Large intestine (tissue), 3 donors: ENCODE measurements at regions not wholly inside any gene's neighbourhood (a gene's known extent, or its start where the extent isn't known, plus 50 kb on each side); places are given as distances from the start of the nearest gene placed in this dataset.
"Not testable (repeated sequence)": the region's sequence is repeated elsewhere in the genome, so short reads cannot be mapped to it uniquely, and the experiment has no call there.

Experiments used
- DNase-seq, 2 donors: peaks; one replicate each; pipeline versions ENCODE4 v3.0.0 to v3.0.0-alpha.2; 2013
- H3K27ac ChIP-seq: one replicate; pipeline ENCODE4 v1.5.1; 2013; ENCODE audit warnings: low read length
- H3K27me3 ChIP-seq: 2 replicates; pipeline ENCODE4 v1.6.1; 2013; ENCODE audit warnings: low read length; ENCODE audit not compliant: control insufficient read depth, insufficient read depth
- H3K36me3 ChIP-seq: 2 replicates; pipeline ENCODE4 v1.6.1; 2013; ENCODE audit warnings: low read length; ENCODE audit not compliant: control insufficient read depth, insufficient read depth
- H3K4me1 ChIP-seq: one replicate; pipeline ENCODE4 v1.6.1; 2013; ENCODE audit warnings: low read length; ENCODE audit not compliant: control insufficient read depth, insufficient read depth
- H3K4me3 ChIP-seq: one replicate; pipeline ENCODE4 v1.5.1; 2013; ENCODE audit warnings: low read length
- H3K9me3 ChIP-seq: one replicate; pipeline ENCODE4 v1.6.1; 2013; ENCODE audit warnings: mild to moderate bottlenecking, low read depth, low read length, moderate library complexity; ENCODE audit not compliant: control insufficient read depth
- WGBS: methylation state at CpG from one replicate; pipeline ENCODE4 v1.1.5; 2013; ENCODE audit warnings: low lambda C conversion rate; ENCODE audit not compliant: insufficient coverage; 5-methylcytosine and 5-hydroxymethylcytosine counted together

DNA sequence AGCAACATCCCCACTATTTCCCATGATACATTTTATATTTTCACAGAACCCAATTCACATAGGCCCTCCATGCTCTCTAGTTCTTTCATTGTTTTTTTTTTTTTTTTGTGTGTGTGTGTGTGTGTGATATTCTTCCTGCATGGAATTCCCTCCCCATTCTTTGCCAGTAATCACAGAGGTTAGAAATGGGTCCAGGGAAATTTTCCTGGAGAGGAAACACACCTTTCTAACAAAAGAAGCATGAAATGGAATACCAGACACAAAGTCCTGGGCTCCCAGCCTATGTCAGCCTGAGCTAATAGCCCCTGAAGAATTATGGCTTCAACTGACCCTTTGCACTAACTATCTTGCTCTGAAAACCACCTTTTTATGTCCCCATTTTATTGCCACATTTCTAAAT lies 194.2 kb upstream of the NT5E start:
- Histone ChIP-seq H3K9me3 (no peaks in the 10 kb centered on the region), H3K36me3 (no peaks in the 10 kb centered on the region), H3K4me1 (no peaks in the 10 kb centered on the region), H3K27me3 (no peaks in the 10 kb centered on the region), H3K27ac (no peak overlapping the region), H3K4me3 (no peak overlapping the region)
- DNase-seq = no peak

- no peaks in the 10 kb centered on the region for H3K27me3 ChIP-seq
- H3K27ac ChIP-seq = no peak overlapping the region
- DNase-seq = no peak
- H3K36me3 ChIP-seq = no peaks in the 10 kb centered on the region
- WGBS = no CpG with 5 or more reads among the region's 2 CpGs
- no peak overlapping the region for H3K4me3 ChIP-seq
- no peaks in the 10 kb centered on the region for H3K4me1 ChIP-seq
- no peaks in the 10 kb centered on the region for H3K9me3 ChIP-seq
Measured at GRCh38 chr6:85252552-85252951, 197.3 kb upstream of the NT5E start.

DNA sequence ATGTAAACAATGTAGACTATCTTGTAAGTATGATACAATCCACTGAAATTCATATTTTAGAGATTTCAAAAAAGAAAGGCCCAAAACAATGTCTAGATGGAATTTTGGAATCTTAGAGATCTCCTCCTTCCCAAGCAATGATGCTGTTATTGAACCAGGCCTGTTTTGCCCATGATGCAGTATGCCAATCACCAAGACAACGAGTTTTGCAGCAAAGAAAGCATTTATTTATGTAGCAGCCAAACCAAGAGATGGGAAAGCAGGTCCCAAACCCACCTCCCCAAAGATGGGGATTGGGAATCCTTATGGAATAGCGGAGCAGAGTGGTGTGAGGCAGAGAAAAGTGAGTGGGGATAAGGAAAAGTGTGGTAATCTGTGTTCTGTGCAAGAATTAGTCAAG lies 197.8 kb upstream of the NT5E start:
- Histone ChIP-seq H3K4me3 (no peak overlapping the region), H3K27me3 (no peaks in the 10 kb centered on the region), H3K4me1 (no peaks in the 10 kb centered on the region), H3K27ac (no peak overlapping the region), H3K9me3 (no peaks in the 10 kb centered on the region), H3K36me3 (no peaks in the 10 kb centered on the region)
- DNase-seq = no peak
- no CpG with 5 or more reads among the region's 2 CpGs for WGBS

DNA sequence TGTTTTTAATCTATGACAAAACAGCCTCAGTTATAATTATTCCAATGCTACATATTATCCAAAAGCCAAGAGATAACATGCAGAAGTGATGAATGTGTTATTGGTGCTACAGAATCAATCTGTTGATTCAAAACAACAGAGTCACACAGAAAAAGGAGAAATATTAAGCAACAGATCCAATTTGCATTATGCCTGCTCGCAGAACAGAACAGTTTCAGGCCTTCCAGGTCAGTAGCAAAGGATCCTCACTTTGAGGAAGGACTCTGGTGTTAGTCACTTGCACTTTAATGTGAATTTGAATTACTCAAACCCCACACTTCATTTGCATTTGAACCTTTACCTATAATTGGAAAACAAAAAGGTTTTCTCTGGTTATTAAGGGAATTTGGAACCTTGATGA lies 198.6 kb upstream of the NT5E start:
- H3K4me1 ChIP-seq = no peaks in the 10 kb centered on the region
- H3K9me3 ChIP-seq = no peaks in the 10 kb centered on the region
- H3K27me3 ChIP-seq = no peaks in the 10 kb centered on the region
- no peak overlapping the region for H3K4me3 ChIP-seq
- H3K36me3 ChIP-seq = no peaks in the 10 kb centered on the region
- no peak overlapping the region for H3K27ac ChIP-seq
- no peak for DNase-seq
- no CpG with 5 or more reads among the region's 1 CpG for WGBS

DNA sequence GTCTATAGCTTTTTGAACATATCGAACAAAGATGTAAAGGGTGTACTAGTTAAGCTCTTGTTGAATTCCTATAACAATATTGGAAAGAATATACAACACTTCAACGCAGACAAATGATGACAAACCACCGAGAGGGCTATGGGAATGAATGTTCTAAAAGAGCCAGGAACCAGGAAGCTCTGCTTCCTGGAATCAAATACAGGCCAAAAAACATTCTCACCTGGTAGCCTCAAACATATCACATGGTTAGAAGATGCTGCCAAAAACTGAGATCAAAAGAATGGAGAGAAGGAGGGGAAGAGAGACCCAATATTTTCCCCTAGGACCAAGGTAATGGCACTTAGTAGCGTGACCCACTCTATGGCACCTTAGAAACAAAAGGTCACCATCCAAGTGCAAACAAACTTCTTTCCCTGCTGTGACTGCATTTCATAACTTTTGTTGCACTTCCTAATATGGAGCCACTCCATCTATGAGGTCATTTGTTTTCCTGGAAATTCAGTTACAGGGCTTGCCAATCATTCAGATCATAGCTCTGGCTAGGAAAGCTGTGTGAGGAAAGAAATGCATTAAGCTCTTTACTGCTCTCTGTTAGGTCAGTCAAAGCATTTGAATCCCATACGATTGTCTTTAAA lies 199.2 kb upstream of the NT5E start:
- Histone ChIP-seq H3K27me3 (no peaks in the 10 kb centered on the region), H3K4me1 (no peaks in the 10 kb centered on the region), H3K36me3 (no peaks in the 10 kb centered on the region), H3K4me3 (no peak overlapping the region), H3K9me3 (no peaks in the 10 kb centered on the region), H3K27ac (no peak overlapping the region)
- 79% methylated on average over 2 of the region's 5 CpGs for WGBS
- no peak for DNase-seq

GRCh38 chr6:85245004-85245403 lies 204.9 kb upstream of the NT5E start:
- DNase-seq = no peak
- Histone ChIP-seq H3K4me1 (no peaks in the 10 kb centered on the region), H3K27me3 (no peaks in the 10 kb centered on the region), H3K9me3 (no peaks in the 10 kb centered on the region), H3K27ac (no peak overlapping the region), H3K4me3 (no peak overlapping the region), H3K36me3 (no peaks in the 10 kb centered on the region)
- WGBS = 91% methylated on average over 3 of the region's 3 CpGs

DNA sequence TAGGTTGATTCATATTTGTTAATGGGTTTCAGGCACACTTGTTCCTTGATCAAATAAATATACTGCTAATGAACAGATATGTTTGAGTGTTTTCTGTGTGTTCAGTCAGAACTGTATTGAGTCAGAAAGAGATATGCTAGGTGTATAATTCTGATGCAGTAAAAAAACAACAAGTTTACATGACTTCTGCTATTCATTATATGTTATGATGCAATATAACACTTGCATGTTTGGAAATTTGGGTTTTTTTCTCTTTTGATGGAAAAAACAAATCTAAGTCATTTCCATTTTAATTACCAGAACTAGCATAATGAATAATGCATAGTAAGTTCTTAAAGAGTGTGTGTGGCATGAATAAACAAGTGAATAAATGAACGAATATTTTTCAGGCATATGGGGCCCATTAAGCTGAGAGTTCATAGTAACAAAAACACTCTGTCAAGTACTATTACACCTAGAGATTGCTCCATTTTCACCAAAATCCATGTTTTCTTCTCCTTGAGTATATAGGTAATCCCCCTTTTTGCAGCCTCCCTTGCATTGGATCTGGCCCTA lies 208.3 kb upstream of the NT5E start:
- Histone ChIP-seq H3K27me3 (no peaks in the 10 kb centered on the region), H3K4me3 (no peak overlapping the region), H3K27ac (no peak overlapping the region), H3K36me3 (no peaks in the 10 kb centered on the region), H3K9me3 (no peaks in the 10 kb centered on the region), H3K4me1 (no peaks in the 10 kb centered on the region)
- no peak for DNase-seq
- WGBS = no CpG with 5 or more reads among the region's 1 CpG

GRCh38 chr6:85240787-85241385 lies 209.0 kb upstream of the NT5E start:
- 50% methylated on average over 1 of the region's 1 CpG for WGBS
- Histone ChIP-seq H3K4me3 (no peak overlapping the region), H3K36me3 (no peaks in the 10 kb centered on the region), H3K27me3 (no peaks in the 10 kb centered on the region), H3K9me3 (no peaks in the 10 kb centered on the region), H3K27ac (no peak overlapping the region), H3K4me1 (no peaks in the 10 kb centered on the region)
- DNase-seq = no peak

GRCh38 chr6:85237478-85237877 lies 212.4 kb upstream of the NT5E start:
- WGBS = 33% methylated on average over 1 of the region's 3 CpGs
- no peaks in the 10 kb centered on the region for H3K9me3 ChIP-seq
- no peak for DNase-seq
- H3K27me3 ChIP-seq = no peaks in the 10 kb centered on the region
- no peaks in the 10 kb centered on the region for H3K36me3 ChIP-seq
- no peak overlapping the region for H3K27ac ChIP-seq
- H3K4me3 ChIP-seq = no peak overlapping the region
- H3K4me1 ChIP-seq = no peaks in the 10 kb centered on the region

- H3K4me3 ChIP-seq = no peak overlapping the region
- H3K27me3 ChIP-seq = no peaks in the 10 kb centered on the region
- H3K9me3 ChIP-seq = no peaks in the 10 kb centered on the region
- no peak overlapping the region for H3K27ac ChIP-seq
- no peak for DNase-seq
- no peaks in the 10 kb centered on the region for H3K36me3 ChIP-seq
- 44% methylated on average over 3 of the region's 3 CpGs for WGBS
- no peaks in the 10 kb centered on the region for H3K4me1 ChIP-seq
Measured at GRCh38 chr6:85236636-85237035, 213.2 kb upstream of the NT5E start.

DNA sequence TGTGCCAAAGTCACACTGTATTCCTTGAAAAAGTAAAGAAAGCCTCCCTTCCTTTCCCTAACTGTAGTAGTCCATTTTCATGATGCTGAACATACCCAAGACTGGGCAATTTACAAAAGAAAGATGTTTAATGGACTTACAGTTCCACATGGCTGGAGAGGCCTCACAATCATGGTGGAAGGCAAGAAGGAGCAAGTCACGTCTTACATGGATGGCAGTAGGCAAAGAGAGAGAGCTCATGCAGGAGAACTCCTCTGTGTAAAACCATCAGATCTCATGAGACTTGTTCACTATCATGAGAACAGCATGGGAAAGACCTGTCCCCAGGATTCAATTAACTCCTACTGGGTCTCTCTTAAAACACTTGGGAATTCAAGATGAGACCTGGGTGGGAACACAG lies 222.5 kb upstream of the NT5E start:
- not testable (repeated sequence) for H3K4me3 ChIP-seq, H3K27me3 ChIP-seq, H3K36me3 ChIP-seq, H3K9me3 ChIP-seq, H3K27ac ChIP-seq, DNase-seq, H3K4me1 ChIP-seq
- no CpG with 5 or more reads among the region's 1 CpG for WGBS
